ENCODE measurements at regions not wholly inside any gene's neighbourhood (a gene's known extent, or its start where the extent isn't known, plus 50 kb on each side); places are given as distances from the start of the nearest gene placed in this dataset.

- Histone ChIP-seq H2AFZ (peak overlapping the region; percentile 16; the same call in 1 of the 2 replicates), H3K36me3 (ENCODE audit: low read depth) (no peaks in the 10 kb centered on the region), H3K4me3 (no peak overlapping the region), H3K27me3 (replicated peaks; ENCODE audit: insufficient read depth) (no peaks in the 10 kb centered on the region), H3F3A (ENCODE audit: insufficient read depth) (no peaks in the 10 kb centered on the region), H3K4me1 (ENCODE audit: insufficient read depth) (peaks cover 17% of the 10 kb centered on the region), H3K79me2 (ENCODE audit: insufficient read depth) (no peaks in the 10 kb centered on the region), H3K9me3 (ENCODE audit: low read depth) (no peaks in the 10 kb centered on the region), H3K9me2 (ENCODE audit: insufficient read depth) (no peaks in the 10 kb centered on the region), H4K20me1 (ENCODE audit: insufficient read depth) (no peaks in the 10 kb centered on the region), H3K27ac (no peak overlapping the region), H3K4me2 (ENCODE audit: unreplicated experiment) (peak overlapping the region; percentile 4), H3K9ac (no peak overlapping the region)
- TF ChIP-seq EZH2phosphoT487 (IDR thresholded peaks at IDR 0.05; ENCODE audit: insufficient read depth, low read depth) (no peak), EZH2 (IDR thresholded peaks at IDR 0.05; ENCODE audit: insufficient read depth, poor library complexity, severe bottlenecking) (no peak)
- in situ Hi-C loops (cut with MboI) = no loop called here
- WGBS, 2 experiments (ENCODE audit: low coverage in 1 of 2, low lambda C conversion rate in 2 of 2, missing lambda C conversion rate in 2 of 2) = 56 to 57% methylated on average over 1 of the region's 1 CpG
- DNase-seq = no peak
These were observed 289.7 kb downstream of the UBE3D start for GRCh38 chr6:82775981-82776380.

GRCh38 chr6:82779041-82779440, 286.6 kb downstream of the UBE3D start:
- Histone ChIP-seq H2AFZ (no peak overlapping the region), H3K27ac (no peak overlapping the region), H3K36me3 (ENCODE audit: low read depth) (no peaks in the 10 kb centered on the region), H3F3A (ENCODE audit: insufficient read depth) (no peaks in the 10 kb centered on the region), H3K79me2 (ENCODE audit: insufficient read depth) (no peaks in the 10 kb centered on the region), H3K4me2 (ENCODE audit: unreplicated experiment) (no peak overlapping the region), H4K20me1 (ENCODE audit: insufficient read depth) (no peaks in the 10 kb centered on the region), H3K4me3 (no peak overlapping the region), H3K9me2 (ENCODE audit: insufficient read depth) (no peaks in the 10 kb centered on the region), H3K27me3 (replicated peaks; ENCODE audit: insufficient read depth) (no peaks in the 10 kb centered on the region), H3K9me3 (ENCODE audit: low read depth) (no peaks in the 10 kb centered on the region), H3K9ac (no peak overlapping the region), H3K4me1 (ENCODE audit: insufficient read depth) (peaks cover 17% of the 10 kb centered on the region)
- no peak for DNase-seq
- TF ChIP-seq EZH2 (IDR thresholded peaks at IDR 0.05; ENCODE audit: insufficient read depth, poor library complexity, severe bottlenecking) = no peak
- TF ChIP-seq EZH2phosphoT487 (IDR thresholded peaks at IDR 0.05; ENCODE audit: insufficient read depth, low read depth) = no peak
- 45 to 50% methylated on average over 3 of the region's 3 CpGs for WGBS, 2 experiments (ENCODE audit: low coverage in 1 of 2, low lambda C conversion rate in 2 of 2, missing lambda C conversion rate in 2 of 2)
- in situ Hi-C loops (cut with MboI) = no loop called here

- H3K27me3 ChIP-seq (replicated peaks; ENCODE audit: insufficient read depth) = no peaks in the 10 kb centered on the region
- no peak overlapping the region for H2AFZ ChIP-seq
- no peak overlapping the region for H3K4me2 ChIP-seq (ENCODE audit: unreplicated experiment)
- peaks cover 17% of the 10 kb centered on the region for H3K4me1 ChIP-seq (ENCODE audit: insufficient read depth)
- no peak for DNase-seq
- H3K9me3 ChIP-seq (ENCODE audit: low read depth) = no peaks in the 10 kb centered on the region
- H3K9me2 ChIP-seq (ENCODE audit: insufficient read depth) = no peaks in the 10 kb centered on the region
- in situ Hi-C loops (cut with MboI) = no loop called here
- WGBS, 2 experiments (ENCODE audit: low coverage in 1 of 2, low lambda C conversion rate in 2 of 2, missing lambda C conversion rate in 2 of 2) = 54 to 57% methylated on average over 1 of the region's 1 CpG
- no peaks in the 10 kb centered on the region for H3F3A ChIP-seq (ENCODE audit: insufficient read depth)
- H3K4me3 ChIP-seq = no peak overlapping the region
- H4K20me1 ChIP-seq (ENCODE audit: insufficient read depth) = no peaks in the 10 kb centered on the region
- H3K79me2 ChIP-seq (ENCODE audit: insufficient read depth) = no peaks in the 10 kb centered on the region
- TF ChIP-seq EZH2phosphoT487 (IDR thresholded peaks at IDR 0.05; ENCODE audit: insufficient read depth, low read depth) (no peak), EZH2 (IDR thresholded peaks at IDR 0.05; ENCODE audit: insufficient read depth, poor library complexity, severe bottlenecking) (no peak)
- no peaks in the 10 kb centered on the region for H3K36me3 ChIP-seq (ENCODE audit: low read depth)
- no peak overlapping the region for H3K27ac ChIP-seq
- H3K9ac ChIP-seq = no peak overlapping the region
These were observed 285.3 kb downstream of the UBE3D start for GRCh38 chr6:82780334-82780733.

- no peaks in the 10 kb centered on the region for H3F3A ChIP-seq (ENCODE audit: insufficient read depth)
- 44 to 66% methylated on average over 2 of the region's 2 CpGs for WGBS, 2 experiments (ENCODE audit: low coverage in 1 of 2, low lambda C conversion rate in 2 of 2, missing lambda C conversion rate in 2 of 2)
- H3K9ac ChIP-seq = no peak overlapping the region
- TF ChIP-seq EZH2phosphoT487 (IDR thresholded peaks at IDR 0.05; ENCODE audit: insufficient read depth, low read depth) (no peak), EZH2 (IDR thresholded peaks at IDR 0.05; ENCODE audit: insufficient read depth, poor library complexity, severe bottlenecking) (no peak)
- in situ Hi-C loops (cut with MboI) = no loop called here
- H3K79me2 ChIP-seq (ENCODE audit: insufficient read depth) = no peaks in the 10 kb centered on the region
- DNase-seq = no peak
- H3K9me2 ChIP-seq (ENCODE audit: insufficient read depth) = no peaks in the 10 kb centered on the region
- H3K4me3 ChIP-seq = no peak overlapping the region
- H4K20me1 ChIP-seq (ENCODE audit: insufficient read depth) = no peaks in the 10 kb centered on the region
- H2AFZ ChIP-seq = no peak overlapping the region
- no peak overlapping the region for H3K27ac ChIP-seq
- H3K4me1 ChIP-seq (ENCODE audit: insufficient read depth) = peaks cover 7% of the 10 kb centered on the region; the same call in 1 of the 2 replicates
- H3K4me2 ChIP-seq (ENCODE audit: unreplicated experiment) = no peak overlapping the region
- H3K9me3 ChIP-seq (ENCODE audit: low read depth) = no peaks in the 10 kb centered on the region
- H3K36me3 ChIP-seq (ENCODE audit: low read depth) = no peaks in the 10 kb centered on the region
- no peaks in the 10 kb centered on the region for H3K27me3 ChIP-seq (replicated peaks; ENCODE audit: insufficient read depth)
These were observed 283.9 kb downstream of the UBE3D start for GRCh38 chr6:82781620-82782204.

All from GM23248 (cell line).